ENCODE measurements at regions not wholly inside any gene's neighbourhood (a gene's known extent, or its start where the extent isn't known, plus 50 kb on each side); places are given as distances from the start of the nearest gene placed in this dataset.

DNA sequence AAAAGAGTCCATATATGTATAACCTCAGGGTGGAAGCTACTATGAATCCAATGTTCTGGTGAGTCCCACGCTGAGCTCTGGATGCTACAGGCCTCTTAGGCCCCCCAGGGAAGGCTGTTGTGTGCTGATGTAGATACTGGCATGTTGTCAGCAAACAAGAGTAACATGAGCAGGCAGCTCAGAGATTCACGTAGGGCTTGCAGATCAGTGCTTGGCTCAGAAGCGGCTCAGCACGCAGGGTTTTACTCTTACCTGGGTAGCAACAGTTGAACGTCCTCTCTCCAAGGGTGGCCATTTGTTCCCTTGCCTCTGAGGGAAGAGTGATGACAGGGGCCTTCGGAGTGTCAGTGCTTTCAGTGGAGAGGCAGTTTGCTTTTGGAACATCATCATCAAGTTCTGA is 93.4 kb downstream of the ZFP64 start:
- H3K4me3 ChIP-seq (ENCODE audit: low read length): no peak overlapping the region
- no peaks in the 10 kb centered on the region for H3K9me3 ChIP-seq (ENCODE audit: control insufficient read depth, low read depth, low read length)
- peaks cover 9% of the 10 kb centered on the region for H3K4me1 ChIP-seq (ENCODE audit: control insufficient read depth, low read depth, low read length)
- peaks cover 22% of the 10 kb centered on the region for H3K36me3 ChIP-seq (ENCODE audit: control insufficient read depth, low read depth, low read length)
- peaks cover 26% of the 10 kb centered on the region for H3K27me3 ChIP-seq (ENCODE audit: control insufficient read depth, insufficient read depth, low read length)
- no peak overlapping the region for H3K27ac ChIP-seq (ENCODE audit: low read length)
- no peak overlapping the region for H3K9ac ChIP-seq (ENCODE audit: low read length)

- H3K4me1 ChIP-seq (ENCODE audit: control insufficient read depth, low read depth, low read length): no peaks in the 10 kb centered on the region
- no peak overlapping the region for H3K27ac ChIP-seq (ENCODE audit: low read length)
- no peaks in the 10 kb centered on the region for H3K9me3 ChIP-seq (ENCODE audit: control insufficient read depth, low read depth, low read length)
- H3K4me3 ChIP-seq (ENCODE audit: low read length): no peak overlapping the region
- H3K36me3 ChIP-seq (ENCODE audit: control insufficient read depth, low read depth, low read length): peaks cover 22% of the 10 kb centered on the region
- H3K27me3 ChIP-seq (ENCODE audit: control insufficient read depth, insufficient read depth, low read length): peaks cover 6% of the 10 kb centered on the region
- H3K9ac ChIP-seq (ENCODE audit: low read length): no peak overlapping the region
These were observed 95.5 kb downstream of the ZFP64 start for GRCh38 chr20:52096117-52096516.

GRCh38 chr20:52094693-52095092 is 96.9 kb downstream of the ZFP64 start:
- Histone ChIP-seq H3K27ac (ENCODE audit: low read length) (no peak overlapping the region), H3K36me3 (ENCODE audit: control insufficient read depth, low read depth, low read length) (peaks cover 22% of the 10 kb centered on the region), H3K4me3 (ENCODE audit: low read length) (no peak overlapping the region), H3K9ac (ENCODE audit: low read length) (no peak overlapping the region), H3K4me1 (ENCODE audit: control insufficient read depth, low read depth, low read length) (no peaks in the 10 kb centered on the region), H3K27me3 (ENCODE audit: control insufficient read depth, insufficient read depth, low read length) (no peaks in the 10 kb centered on the region), H3K9me3 (ENCODE audit: control insufficient read depth, low read depth, low read length) (no peaks in the 10 kb centered on the region)

DNA sequence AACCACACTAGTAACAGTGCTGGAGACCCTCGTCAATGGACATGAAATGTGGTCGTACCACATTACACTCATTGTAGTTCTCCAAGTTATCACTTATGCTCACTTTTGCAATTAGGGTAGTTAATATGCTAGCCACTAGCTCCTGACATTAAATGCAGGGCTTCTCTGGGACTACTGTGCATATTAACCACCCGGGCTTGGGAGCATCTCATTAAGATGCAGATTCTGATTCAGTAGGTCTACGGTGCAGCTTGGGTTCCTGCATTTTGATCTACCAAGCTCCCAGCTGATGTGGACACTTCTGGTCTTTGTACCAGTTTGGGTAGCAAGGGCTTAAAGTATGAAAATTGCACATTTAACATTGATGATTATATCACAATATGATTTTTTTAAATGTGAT is 98.0 kb downstream of the ZFP64 start:
- Histone ChIP-seq H3K27ac (ENCODE audit: low read length) (no peak overlapping the region), H3K9me3 (ENCODE audit: control insufficient read depth, low read depth, low read length) (no peaks in the 10 kb centered on the region), H3K36me3 (ENCODE audit: control insufficient read depth, low read depth, low read length) (peaks cover 22% of the 10 kb centered on the region), H3K9ac (ENCODE audit: low read length) (no peak overlapping the region), H3K27me3 (ENCODE audit: control insufficient read depth, insufficient read depth, low read length) (no peaks in the 10 kb centered on the region), H3K4me3 (ENCODE audit: low read length) (no peak overlapping the region), H3K4me1 (ENCODE audit: control insufficient read depth, low read depth, low read length) (no peaks in the 10 kb centered on the region)

- Histone ChIP-seq H3K4me1 (ENCODE audit: control insufficient read depth, low read depth, low read length) (no peaks in the 10 kb centered on the region), H3K4me3 (ENCODE audit: low read length) (no peak overlapping the region), H3K27ac (ENCODE audit: low read length) (no peak overlapping the region), H3K9me3 (ENCODE audit: control insufficient read depth, low read depth, low read length) (peaks cover 4% of the 10 kb centered on the region), H3K36me3 (ENCODE audit: control insufficient read depth, low read depth, low read length) (peaks cover 23% of the 10 kb centered on the region), H3K27me3 (ENCODE audit: control insufficient read depth, insufficient read depth, low read length) (no peaks in the 10 kb centered on the region), H3K9ac (ENCODE audit: low read length) (no peak overlapping the region)
These were observed 101.5 kb downstream of the ZFP64 start for GRCh38 chr20:52090035-52090434.

GRCh38 chr20:52087471-52087870 is 104.1 kb downstream of the ZFP64 start:
- H3K9me3 ChIP-seq (ENCODE audit: control insufficient read depth, low read depth, low read length): peaks cover 4% of the 10 kb centered on the region
- H3K27me3 ChIP-seq (ENCODE audit: control insufficient read depth, insufficient read depth, low read length): no peaks in the 10 kb centered on the region
- H3K9ac ChIP-seq (ENCODE audit: low read length): no peak overlapping the region
- no peaks in the 10 kb centered on the region for H3K4me1 ChIP-seq (ENCODE audit: control insufficient read depth, low read depth, low read length)
- peaks cover 18% of the 10 kb centered on the region for H3K36me3 ChIP-seq (ENCODE audit: control insufficient read depth, low read depth, low read length)
- H3K27ac ChIP-seq (ENCODE audit: low read length): no peak overlapping the region
- no peak overlapping the region for H3K4me3 ChIP-seq (ENCODE audit: low read length)

GRCh38 chr20:52086878-52087277 is 104.7 kb downstream of the ZFP64 start:
- H3K27me3 ChIP-seq (ENCODE audit: control insufficient read depth, insufficient read depth, low read length): no peaks in the 10 kb centered on the region
- no peak overlapping the region for H3K4me3 ChIP-seq (ENCODE audit: low read length)
- no peaks in the 10 kb centered on the region for H3K4me1 ChIP-seq (ENCODE audit: control insufficient read depth, low read depth, low read length)
- H3K27ac ChIP-seq (ENCODE audit: low read length): no peak overlapping the region
- no peak overlapping the region for H3K9ac ChIP-seq (ENCODE audit: low read length)
- H3K36me3 ChIP-seq (ENCODE audit: control insufficient read depth, low read depth, low read length): peaks cover 18% of the 10 kb centered on the region
- H3K9me3 ChIP-seq (ENCODE audit: control insufficient read depth, low read depth, low read length): peaks cover 4% of the 10 kb centered on the region

GRCh38 chr20:52084727-52085126 is 106.9 kb downstream of the ZFP64 start:
- no peaks in the 10 kb centered on the region for H3K27me3 ChIP-seq (ENCODE audit: control insufficient read depth, insufficient read depth, low read length)
- no peaks in the 10 kb centered on the region for H3K4me1 ChIP-seq (ENCODE audit: control insufficient read depth, low read depth, low read length)
- peaks cover 4% of the 10 kb centered on the region for H3K9me3 ChIP-seq (ENCODE audit: control insufficient read depth, low read depth, low read length)
- H3K4me3 ChIP-seq (ENCODE audit: low read length): no peak overlapping the region
- H3K27ac ChIP-seq (ENCODE audit: low read length): no peak overlapping the region
- peaks cover 22% of the 10 kb centered on the region for H3K36me3 ChIP-seq (ENCODE audit: control insufficient read depth, low read depth, low read length)
- no peak overlapping the region for H3K9ac ChIP-seq (ENCODE audit: low read length)

DNA sequence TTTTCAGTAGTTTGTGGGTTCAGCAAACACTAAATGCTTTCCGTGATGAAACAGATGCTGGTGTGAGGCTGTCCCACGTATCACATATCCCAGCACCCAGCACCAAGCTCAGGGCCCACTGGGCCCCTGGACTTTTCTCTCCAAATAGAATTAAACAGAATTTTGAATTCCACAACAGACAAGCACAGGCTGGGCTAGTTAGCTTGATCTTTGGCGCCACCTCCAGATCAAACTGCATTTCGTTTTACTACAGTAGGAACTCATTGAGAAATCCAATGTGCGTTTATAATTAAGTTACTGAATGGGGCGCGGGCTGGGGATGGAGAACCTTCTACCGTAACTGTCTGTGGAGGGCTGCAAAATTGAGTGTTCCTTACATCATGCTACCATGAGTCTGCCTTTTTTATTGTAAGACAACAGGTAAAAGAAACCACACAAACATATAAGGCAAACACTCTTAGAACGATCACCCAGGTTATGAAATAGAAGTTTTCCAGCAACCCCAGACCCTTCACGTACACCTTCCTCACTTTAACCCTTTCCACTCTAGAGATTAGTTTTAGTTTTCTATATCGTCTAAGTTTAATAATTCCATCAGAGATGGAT is 107.8 kb downstream of the ZFP64 start:
- no peak overlapping the region for H3K9ac ChIP-seq (ENCODE audit: low read length)
- H3K4me1 ChIP-seq (ENCODE audit: control insufficient read depth, low read depth, low read length): no peaks in the 10 kb centered on the region
- H3K36me3 ChIP-seq (ENCODE audit: control insufficient read depth, low read depth, low read length): peaks cover 22% of the 10 kb centered on the region
- H3K9me3 ChIP-seq (ENCODE audit: control insufficient read depth, low read depth, low read length): peaks cover 4% of the 10 kb centered on the region
- no peaks in the 10 kb centered on the region for H3K27me3 ChIP-seq (ENCODE audit: control insufficient read depth, insufficient read depth, low read length)
- H3K27ac ChIP-seq (ENCODE audit: low read length): no peak overlapping the region
- H3K4me3 ChIP-seq (ENCODE audit: low read length): no peak overlapping the region

- Histone ChIP-seq H3K4me1 (ENCODE audit: control insufficient read depth, low read depth, low read length) (no peaks in the 10 kb centered on the region), H3K27me3 (ENCODE audit: control insufficient read depth, insufficient read depth, low read length) (no peaks in the 10 kb centered on the region), H3K4me3 (ENCODE audit: low read length) (no peak overlapping the region), H3K27ac (ENCODE audit: low read length) (no peak overlapping the region), H3K9me3 (ENCODE audit: control insufficient read depth, low read depth, low read length) (peaks cover 4% of the 10 kb centered on the region), H3K36me3 (ENCODE audit: control insufficient read depth, low read depth, low read length) (peaks cover 15% of the 10 kb centered on the region), H3K9ac (ENCODE audit: low read length) (no peak overlapping the region)
These were observed 109.0 kb downstream of the ZFP64 start for GRCh38 chr20:52082612-52083011.

- Histone ChIP-seq H3K9ac (ENCODE audit: low read length) (no peak overlapping the region), H3K4me3 (ENCODE audit: low read length) (no peak overlapping the region), H3K27me3 (ENCODE audit: control insufficient read depth, insufficient read depth, low read length) (no peaks in the 10 kb centered on the region), H3K4me1 (ENCODE audit: control insufficient read depth, low read depth, low read length) (no peaks in the 10 kb centered on the region), H3K36me3 (ENCODE audit: control insufficient read depth, low read depth, low read length) (peaks cover 8% of the 10 kb centered on the region), H3K27ac (ENCODE audit: low read length) (no peak overlapping the region), H3K9me3 (ENCODE audit: control insufficient read depth, low read depth, low read length) (no peaks in the 10 kb centered on the region)
These were observed 109.8 kb downstream of the ZFP64 start for GRCh38 chr20:52081791-52082190.

GRCh38 chr20:52081066-52081465 is 110.5 kb downstream of the ZFP64 start:
- Histone ChIP-seq H3K4me3 (ENCODE audit: low read length) (no peak overlapping the region), H3K36me3 (ENCODE audit: control insufficient read depth, low read depth, low read length) (peaks cover 8% of the 10 kb centered on the region), H3K9me3 (ENCODE audit: control insufficient read depth, low read depth, low read length) (no peaks in the 10 kb centered on the region), H3K27me3 (ENCODE audit: control insufficient read depth, insufficient read depth, low read length) (no peaks in the 10 kb centered on the region), H3K4me1 (ENCODE audit: control insufficient read depth, low read depth, low read length) (no peaks in the 10 kb centered on the region), H3K9ac (ENCODE audit: low read length) (no peak overlapping the region), H3K27ac (ENCODE audit: low read length) (no peak overlapping the region)
